Erythroblast (primary cell): ENCODE measurements at regions not wholly inside any gene's neighbourhood (a gene's known extent, or its start where the extent isn't known, plus 50 kb on each side); places are given as distances from the start of the nearest gene placed in this dataset.

ENCODE experiments used
- GATA1 ChIP-seq: IDR thresholded peaks from 2 replicates; pipeline ENCODE4 v1.6.1; 2011; ENCODE audit warnings: low read depth, mild to moderate bottlenecking, control low read depth, low read length, moderate library complexity
- POLR2A ChIP-seq: IDR thresholded peaks from 2 replicates; pipeline ENCODE4 v1.6.1; 2011; ENCODE audit warnings: mild to moderate bottlenecking, low read length

- TF ChIP-seq POLR2A (no peak), GATA1 (no peak)
These were observed 303.8 kb downstream of the TDRD15 start for GRCh38 chr2:21427606-21428005.
